NCI-H226 (cell line): ENCODE measurements at regions not wholly inside any gene's neighbourhood (a gene's known extent, or its start where the extent isn't known, plus 50 kb on each side); places are given as distances from the start of the nearest gene placed in this dataset.
"Not testable (repeated sequence)": the region's sequence is repeated elsewhere in the genome, so short reads cannot be mapped to it uniquely, and the experiment has no call there.

Experiments
- DNase-seq: peaks from one replicate; pipeline ENCODE4 v3.0.0-alpha.2; 2015

DNA sequence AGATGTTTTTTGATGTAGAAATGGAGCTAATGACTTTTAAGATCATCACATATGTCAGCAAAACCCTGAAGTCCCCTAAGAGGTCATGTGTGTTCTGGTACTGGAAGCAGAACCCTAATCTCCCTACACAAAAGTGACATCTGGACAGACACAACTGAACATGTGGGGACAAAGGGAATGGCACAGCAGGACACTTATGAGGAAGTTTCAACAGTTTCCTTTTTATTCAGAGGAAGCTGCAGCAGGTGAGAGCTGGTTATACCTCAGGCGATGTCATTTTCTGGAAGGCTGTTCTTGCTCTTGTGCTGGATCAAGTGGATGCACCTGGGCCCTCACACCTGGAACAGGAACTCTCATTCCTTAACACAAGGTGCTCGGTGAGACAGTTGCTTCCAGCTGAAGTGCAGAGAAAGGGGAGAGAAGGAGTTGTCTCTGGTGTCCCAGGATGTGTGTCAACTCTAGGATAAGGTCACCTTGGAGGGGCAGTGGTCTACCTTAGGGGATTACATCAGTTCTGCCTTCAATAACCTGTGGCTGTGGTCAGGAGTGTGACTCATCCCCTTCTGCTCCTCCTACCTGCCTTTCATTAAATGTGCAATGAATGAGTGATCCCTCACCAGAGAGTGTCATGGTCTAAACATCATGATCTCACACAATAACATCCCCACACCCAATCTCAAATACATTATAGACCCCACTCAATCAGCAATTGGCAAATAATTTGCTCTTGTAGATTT is 463.4 kb downstream of the TMEM121 start:
- DNase-seq: no peak

DNA sequence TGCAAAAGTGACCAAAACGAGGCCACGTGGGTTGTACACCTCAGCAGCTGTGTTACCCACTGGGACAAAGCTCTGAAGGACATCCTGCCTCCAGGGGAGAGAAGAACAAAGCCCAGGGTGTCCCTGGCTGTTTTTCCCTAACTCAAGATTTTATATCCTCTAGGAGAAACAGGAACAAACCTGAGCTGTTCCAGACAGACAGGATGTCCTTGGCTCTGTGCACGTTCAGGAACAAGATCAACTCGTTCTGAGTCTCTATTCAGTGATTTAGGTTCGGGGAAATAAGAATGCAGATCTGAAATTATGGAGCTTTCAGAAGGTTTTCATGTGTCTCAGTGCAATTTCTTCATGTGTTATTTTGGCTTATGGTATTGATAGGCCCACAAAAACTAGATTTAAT is 465.3 kb downstream of the TMEM121 start:
- not testable (repeated sequence) for DNase-seq

DNA sequence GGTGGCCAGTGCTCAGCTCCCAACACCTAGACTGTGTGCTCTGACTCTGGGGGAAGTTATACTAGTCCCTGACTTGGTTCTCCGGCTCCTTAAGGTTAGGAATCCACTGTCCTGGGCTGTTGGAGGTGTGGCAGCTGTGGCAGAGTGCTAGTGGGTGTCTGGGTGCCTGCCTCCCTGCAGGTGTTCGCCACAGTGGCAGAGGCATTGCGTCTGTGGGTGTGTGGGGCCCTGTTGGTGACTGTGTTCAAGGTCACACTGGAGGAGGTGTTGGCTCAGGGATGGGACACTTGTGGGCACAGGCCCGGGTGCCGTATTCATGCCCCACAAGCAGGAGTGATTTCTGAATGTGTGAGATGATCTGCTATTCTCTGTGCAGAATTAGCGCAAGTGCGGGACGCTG is 467.4 kb downstream of the TMEM121 start:
- DNase-seq: no peak

DNA sequence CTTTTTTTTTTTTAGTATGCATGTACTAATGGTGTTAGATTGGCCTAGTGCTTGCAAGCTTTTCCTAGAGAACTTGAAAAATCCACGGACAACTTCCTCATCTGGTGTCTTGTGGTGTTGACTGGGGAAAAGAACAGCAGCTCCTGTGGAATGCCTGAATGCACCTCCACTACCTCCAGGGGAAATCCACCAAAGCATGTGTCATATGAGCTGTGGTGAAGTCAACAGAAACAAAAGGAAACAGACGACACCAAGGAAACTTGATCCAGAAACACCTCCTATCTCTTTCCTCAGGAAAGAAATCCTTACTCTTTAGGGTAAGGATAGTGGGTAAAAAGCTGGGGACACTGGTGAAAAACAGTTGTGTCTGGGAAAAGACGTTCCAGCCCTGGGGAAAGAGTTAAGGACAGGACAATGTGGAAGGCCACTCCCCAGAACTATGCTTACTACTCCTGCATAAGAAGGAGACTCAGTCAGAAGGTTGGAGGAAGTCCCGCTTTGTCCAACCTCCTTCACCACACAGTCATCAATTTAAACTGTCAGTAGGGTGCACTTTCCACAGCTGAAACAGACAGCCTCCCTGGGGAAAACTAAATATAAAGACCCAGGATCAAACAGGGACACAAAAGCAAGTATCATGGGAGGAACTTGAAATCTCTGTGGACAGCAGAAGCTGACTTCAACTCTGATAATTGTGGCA is 468.8 kb downstream of the TMEM121 start:
- DNase-seq: not testable (repeated sequence)

DNA sequence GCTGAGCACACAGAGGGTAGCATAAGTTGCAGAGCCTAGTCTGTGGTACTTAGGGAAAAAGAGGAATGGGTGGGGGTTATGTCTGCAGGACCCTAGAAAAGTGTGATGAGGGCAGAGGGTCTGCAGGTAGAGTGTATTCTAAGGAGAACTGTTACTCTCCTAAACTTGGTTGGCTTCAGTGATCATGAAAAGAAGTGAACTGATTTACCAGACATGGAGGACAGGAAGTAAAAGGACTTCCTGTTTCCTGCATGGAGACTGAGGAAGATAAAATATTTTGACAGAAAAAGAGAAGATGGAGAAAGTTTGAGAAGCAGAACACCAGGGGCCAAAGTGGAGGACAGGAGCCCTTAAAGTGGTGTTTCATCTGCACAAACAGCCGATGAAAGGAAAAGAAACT is 472.2 kb downstream of the TMEM121 start:
- DNase-seq: not testable (repeated sequence)

DNA sequence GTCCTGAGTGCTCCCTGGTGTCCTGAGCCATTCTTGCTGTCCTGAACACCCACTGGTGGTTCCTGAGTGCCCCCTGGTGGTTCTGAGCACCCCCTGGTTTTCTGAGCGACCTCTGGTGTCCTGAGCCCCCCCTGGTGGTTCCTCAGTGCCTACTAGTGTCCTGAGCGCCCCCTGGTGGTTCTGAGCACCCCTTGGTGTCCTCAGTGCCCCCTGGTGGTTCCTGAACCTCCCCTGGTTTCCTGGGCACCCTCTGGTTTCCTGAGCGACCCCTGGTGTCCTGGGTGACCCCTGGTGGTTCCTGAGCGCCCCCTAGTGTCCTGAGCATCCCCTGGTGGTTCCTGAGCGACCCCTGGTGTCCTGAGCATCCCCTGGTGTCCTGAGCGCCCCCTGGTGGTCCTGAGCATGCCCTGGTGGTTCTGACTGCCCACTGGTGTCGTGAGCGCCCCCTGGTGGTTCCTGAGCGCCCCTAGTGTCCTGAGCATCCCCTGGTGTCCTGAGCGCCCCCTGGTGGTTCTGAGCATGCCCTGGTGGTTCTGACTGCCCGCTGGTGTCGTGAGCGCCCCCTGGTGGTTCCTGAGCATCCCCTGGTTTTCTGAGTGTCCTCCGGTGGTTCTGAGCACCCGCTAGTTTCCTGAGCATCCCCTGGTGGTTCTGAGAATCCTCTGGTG is 473.1 kb downstream of the TMEM121 start:
- DNase-seq: no peak

DNA sequence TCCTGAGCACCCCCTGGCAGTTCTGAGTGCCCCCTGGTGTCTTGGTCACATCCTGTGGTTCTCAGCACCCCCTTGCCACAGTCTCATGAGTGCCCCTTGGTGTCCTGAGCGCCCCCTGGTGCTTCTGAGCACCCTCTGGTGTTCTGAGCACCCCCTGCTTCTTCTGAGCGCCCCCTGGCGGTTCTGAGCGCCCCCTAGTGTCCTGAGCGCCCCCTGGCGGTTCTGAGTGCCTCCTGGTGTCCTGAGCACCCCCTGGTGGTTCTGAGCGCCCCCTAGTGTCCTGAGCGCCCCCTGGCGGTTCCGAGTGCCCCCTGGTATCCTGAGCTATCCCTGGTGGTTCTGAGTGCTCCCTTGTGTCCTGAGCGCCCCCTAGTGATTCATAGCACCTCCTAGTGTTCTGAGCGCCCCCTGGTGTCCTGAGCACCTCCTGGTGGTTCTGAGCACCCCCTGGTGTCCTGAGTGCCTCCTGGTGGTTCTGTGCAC is 473.7 kb downstream of the TMEM121 start:
- not testable (repeated sequence) for DNase-seq

DNA sequence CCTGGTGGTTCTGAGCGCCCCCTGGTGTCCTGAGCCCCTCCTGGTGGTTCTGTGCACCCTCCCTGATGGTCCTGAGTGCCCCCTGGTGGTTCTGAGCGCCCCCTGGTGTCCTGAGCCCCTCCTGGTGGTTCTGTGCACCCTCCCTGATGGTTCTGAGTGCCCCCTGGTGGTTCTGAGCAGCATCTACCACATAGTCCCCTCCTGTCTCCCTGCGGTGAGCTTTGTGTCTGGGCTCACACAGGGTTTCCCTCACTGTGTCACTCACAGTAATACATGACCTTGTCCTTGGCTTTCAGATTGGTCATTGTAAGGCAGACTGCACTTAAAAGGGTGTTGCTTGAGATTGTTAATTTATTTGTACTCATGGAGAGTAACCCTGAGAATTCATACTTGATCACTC is 474.9 kb downstream of the TMEM121 start:
- not testable (repeated sequence) for DNase-seq

DNA sequence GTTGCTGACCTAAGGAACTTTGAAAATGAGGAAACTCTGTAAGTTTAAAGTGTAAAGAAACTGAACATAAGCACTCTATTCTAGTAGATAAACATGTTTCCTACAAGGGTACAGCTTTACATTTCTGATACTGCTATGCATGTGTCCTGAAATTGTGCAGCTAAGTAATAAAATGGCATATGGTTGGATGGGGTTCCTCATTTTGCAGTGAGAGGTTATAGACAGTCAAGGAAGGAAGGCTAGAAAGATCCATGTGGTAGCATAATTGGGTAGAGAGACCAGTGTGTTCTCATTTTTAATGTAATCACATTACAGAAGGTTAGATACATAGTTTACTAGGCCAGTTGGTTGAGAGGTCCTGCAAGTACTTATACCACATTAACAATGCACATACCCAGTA is 477.0 kb downstream of the TMEM121 start:
- no peak for DNase-seq

DNA sequence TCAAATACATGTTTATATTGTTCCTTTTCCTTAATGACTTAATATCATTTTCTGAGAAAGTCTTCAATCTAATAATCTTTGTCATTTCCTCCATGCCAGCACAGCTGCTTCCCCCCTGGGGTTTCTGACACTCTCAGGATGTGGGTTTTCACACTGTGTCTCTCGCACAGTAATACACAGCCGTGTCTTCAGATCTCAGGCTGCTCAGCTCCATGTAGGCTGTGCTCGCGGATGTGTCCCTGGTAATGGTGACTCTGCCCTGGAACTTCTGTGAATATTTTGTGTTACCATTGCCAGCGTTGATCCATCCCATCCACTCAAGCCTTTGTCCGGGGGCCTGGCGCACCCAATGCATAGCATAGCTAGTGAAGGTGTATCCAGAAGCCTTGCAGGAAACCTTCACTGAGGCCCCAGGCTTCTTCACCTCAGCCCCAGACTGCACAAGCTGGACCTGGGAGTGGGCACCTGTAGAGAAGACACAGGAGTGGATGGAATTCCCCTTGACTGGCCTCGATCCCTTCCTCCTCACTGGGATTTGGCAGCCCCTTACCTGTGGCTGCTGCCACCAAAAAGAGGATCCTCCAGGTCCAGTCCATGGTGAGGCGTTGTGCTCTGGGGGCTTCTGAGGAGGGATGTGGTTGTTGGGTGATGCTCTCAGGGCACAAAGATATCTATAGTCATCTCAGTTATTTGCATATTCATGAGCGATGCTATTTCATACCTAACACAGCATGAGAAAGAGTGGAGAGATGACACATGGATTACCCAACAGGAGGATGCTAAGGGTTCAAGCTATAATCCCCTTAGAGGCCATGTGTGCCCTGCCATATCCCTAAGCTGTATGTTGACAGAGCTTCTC is 478.8 kb downstream of the TMEM121 start:
- DNase-seq: not testable (repeated sequence)

DNA sequence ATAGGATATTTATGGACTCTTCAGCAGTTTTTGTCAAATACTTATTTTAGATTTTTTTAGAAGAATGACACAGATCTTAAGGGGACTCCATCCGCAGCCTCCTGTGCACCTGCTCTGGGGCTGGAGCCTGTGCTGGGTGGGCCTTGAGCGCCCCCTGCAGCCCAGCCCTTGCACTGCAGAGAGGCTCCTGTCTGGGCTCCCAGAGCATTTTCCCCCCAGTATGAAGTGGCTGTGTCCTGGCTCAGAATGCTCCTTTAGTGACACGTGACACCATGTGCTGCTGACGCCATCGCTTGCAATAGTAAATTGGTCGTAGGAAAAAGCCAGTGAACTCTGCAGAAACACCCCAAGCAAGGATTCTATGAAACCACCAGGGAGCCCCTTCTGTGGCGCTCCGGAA is 479.7 kb downstream of the TMEM121 start:
- not testable (repeated sequence) for DNase-seq

DNA sequence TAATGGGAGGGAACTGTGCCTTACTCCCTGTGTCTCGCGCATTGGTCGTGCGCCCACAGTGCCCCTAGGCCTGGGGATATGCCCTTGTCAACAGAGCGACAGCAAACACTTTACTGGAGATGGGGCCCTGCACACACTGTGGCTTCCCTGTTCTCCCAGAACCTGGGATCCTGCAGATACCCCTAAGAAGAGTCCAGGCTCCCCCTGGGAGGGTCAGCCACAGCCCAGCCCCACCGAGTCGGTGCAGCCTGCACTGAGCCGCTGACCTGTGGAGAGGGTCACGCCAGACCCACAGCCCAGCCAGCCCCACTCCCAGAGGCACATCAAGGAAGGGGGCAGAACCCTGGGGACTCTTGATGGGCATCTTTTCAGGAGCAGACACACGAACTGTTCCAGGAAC is 480.3 kb downstream of the TMEM121 start:
- not testable (repeated sequence) for DNase-seq

DNA sequence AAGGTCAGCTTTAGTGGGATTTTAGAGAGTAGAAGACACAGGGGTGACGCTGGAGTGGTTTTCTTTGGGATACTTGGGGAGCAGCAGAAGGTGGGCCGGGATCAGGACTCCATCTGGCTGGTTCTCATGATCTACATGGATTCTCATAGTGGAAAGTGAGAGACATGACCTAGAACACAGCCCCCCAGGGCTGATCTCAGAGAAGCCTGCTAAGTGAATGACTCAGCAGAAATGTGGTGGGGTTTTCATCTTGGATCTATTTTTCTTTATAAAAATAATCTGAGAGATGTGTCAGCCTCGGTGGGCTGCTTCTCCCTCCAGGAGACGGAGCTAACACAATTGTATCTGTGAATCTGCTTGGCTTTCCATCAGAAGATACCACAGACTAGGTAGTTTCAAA is 484.4 kb downstream of the TMEM121 start:
- no peak for DNase-seq

DNA sequence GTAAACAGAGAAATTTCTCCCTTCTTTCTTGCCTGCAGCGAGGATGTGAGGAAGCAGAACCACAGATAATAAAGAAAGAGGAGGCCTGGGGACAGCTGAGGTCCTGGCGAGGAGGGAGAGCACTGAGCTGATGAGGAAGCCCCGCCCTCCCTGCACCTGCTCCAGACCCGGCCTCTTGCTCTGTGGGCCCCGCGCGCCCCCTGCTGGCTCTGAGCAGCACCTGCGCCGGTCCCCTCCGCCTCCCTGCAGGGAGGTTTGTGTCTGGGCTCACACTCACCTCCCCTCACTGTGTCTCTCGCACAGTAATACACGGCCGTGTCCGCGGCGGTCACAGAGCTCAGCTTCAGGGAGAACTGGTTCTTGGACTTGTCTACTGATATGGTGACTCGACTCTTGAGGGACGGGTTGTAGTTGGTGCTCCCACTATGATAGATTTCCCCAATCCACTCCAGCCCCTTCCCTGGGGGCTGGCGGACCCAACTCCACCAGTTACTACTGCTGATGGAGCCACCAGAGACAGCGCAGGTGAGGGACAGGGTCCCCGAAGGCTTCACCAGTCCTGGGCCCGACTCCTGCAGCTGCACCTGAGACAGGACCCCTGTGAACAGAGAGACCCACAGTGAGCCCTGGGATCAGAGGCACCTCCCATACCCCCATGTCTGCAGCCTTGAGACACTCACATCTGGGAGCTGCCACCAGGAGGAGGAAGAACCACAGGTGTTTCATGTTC is 485.4 kb downstream of the TMEM121 start:
- peak; percentile 23 for DNase-seq

DNA sequence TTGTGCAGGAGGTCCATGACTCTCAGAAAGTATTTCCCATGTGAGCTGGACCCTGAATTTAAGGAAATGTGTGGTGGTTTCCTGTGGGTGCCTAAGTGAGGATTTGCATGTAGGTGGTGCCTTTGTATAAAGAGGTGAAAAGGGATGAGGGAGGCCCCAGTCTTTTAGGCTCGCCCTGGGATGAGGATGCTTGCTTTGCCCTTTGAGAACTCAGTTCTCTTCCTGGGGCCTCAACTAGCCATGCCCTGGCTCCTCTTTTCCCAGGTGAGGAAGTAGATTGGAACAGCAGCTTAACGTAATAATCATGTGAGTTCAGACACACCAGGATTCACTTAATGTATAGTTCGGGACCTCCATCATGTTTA is 486.0 kb downstream of the TMEM121 start:
- not testable (repeated sequence) for DNase-seq

DNA sequence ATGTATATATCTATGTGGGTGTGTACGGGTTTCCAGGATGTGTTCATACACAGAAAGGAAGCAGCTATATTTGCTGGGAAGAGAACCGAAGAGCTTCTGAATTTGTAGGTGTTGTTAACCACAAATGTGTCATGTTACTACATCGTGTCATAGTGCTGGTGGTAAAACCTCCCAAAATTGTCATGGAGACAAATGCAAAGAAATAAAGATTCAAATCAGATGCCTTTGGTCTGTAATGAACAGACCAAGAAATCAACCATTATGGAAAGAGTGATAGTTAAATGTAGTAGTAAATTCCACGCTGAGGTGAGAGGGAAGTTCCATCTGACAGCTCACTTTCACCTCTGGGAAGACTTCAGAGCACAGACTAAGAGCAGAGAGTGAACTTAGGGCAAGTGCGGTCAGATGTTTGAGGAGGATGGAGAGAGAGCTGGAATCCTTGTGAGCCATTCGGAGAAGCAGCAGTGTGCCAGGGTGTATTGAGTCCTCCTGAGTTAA is 487.5 kb downstream of the TMEM121 start:
- no peak for DNase-seq

DNA sequence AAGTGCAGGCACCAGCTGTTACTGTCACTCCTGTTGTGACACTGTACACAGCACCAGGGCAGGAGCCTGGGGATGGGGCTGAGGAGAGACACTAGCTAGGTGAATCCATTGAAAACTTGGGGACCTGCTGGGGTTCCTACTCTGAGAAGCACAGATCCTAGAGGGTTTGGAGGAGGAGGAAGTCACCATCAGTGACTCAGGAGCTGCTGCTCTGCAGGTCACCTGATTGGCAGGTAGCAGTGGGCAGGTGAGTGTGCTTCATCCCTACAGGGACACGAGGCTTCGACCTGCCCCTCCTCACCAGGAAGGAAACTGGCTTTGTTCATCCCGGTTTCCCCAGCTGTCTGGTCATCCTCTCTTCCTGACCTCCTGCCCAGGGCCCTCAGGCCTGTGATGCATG is 491.6 kb downstream of the TMEM121 start:
- DNase-seq: not testable (repeated sequence)

DNA sequence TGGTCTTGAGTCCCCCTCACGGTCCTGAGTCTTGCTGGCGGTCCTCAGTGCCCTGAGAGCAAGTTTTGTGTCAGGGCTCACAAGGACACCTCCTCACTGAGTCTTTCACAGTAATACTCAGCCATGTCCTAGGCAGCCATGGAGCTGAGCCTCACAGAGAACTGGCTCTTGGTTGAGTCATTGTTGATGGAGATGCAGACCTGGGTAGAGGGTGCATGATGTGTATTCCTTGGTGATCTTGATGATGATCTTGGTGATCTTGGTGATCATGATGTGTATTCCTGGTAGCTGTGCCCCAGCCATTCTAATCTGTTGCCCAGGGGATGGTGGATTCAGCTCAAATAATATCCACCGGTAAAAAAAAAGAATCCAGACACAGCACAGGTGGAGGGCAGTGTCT is 495.4 kb downstream of the TMEM121 start:
- no peak for DNase-seq

DNA sequence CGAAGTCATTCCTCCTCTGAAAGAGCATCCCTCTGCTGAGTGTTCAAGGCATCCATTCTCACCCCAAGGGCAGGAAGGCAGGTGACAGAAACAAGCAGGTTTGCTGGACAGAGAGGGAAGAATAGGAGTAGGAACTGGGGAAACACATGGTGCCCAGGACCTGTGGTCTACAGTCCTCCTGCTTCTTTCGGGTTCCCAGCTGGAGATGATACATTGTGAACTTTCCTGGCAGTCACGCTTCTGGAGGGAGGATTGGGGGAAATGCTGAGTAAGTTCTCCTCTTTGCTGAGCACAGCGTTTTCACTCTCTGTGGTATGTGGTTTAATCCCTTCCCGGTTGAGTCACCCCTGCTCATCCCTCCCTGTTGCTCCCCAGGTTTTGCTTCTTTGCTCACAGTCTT is 496.3 kb downstream of the TMEM121 start:
- DNase-seq: not testable (repeated sequence)

DNA sequence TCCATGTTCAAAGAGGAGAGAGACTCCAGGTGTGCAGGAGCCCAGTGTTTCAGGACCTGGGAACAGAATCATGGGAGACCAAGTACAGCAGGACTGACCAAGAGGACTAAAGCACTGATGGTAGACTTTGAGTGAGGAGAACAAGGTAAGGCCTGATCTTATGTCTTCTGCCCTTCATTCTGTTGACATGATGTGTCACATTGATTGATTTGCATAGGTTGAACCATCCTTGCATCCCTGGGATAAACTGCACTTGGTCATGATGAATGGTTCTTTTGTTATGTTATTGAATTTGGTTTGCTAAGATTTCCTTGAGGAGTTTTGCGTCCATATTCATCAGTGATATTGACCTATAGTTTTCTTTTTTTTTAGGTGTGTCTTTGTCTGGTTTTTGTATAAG is 497.0 kb downstream of the TMEM121 start:
- no peak for DNase-seq

DNA sequence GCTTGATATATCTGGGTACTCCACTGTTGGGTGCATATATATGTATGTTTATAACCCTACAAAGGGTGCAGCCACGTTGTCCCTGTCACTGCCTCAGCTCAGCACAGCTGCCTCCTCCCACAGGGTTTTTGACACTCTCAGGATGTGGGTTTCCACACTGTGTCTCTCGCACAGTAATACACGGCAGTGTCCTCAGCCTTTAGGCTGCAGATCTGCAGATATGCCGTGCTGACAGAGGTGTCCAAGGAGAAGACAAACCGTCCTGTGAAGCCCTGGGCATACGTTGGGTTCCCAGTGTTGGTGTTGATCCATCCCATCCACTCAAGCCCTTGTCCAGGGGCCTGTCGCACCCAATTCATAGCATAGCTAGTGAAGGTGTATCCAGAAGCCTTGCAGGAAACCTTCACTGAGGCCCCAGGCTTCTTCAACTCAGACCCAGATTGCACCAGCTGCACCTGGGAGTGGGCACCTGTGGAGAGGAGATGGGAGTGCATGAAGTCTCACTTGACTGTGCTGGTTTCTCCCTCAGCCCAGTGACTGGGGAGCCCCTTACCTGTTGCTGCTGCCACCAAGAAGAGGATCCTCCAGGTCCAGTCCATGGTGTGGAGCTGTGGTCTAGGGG is 498.7 kb downstream of the TMEM121 start:
- no peak for DNase-seq

DNA sequence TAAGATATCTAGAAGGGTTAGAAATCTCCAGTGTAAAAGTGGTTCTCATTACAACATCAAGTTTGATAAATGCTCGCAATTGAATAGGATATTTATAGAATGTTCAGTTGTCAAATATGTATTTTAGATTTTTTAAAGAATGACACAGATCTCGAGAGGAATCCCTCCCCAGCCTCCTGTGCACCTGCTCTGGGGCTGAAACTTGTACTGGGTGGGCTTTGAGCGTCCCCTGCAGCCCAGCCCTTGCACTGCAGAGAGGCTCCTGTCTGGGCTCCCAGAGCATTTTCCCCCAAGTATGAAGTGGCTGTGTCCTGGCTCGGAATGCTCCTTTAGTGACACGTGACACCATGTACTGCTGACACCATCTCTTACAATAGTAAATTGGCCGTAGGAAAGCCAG is 499.6 kb downstream of the TMEM121 start:
- no peak for DNase-seq
